ENCODE measurements at regions not wholly inside any gene's neighbourhood (a gene's known extent, or its start where the extent isn't known, plus 50 kb on each side); places are given as distances from the start of the nearest gene placed in this dataset.

DNA sequence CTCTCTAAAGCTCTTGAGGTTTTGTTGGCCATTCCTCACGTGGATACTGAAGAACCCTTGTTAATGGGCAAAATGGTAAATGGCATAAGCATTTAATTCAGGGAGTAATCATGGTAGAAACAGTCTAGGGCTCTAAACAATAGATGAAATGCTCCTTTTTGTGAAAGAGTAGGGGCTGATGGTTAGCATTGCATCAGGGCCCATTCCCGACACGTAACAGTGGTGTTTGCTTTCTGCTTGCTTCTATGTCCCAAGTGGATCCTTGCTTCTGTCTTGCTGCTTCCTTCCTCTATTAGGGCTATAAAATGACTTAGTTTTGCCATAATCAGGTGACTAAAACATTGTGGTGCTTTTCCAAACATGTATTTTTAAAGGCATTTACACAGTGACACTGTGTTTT is 230.9 kb upstream of the AFF2 start:
- TF ChIP-seq, protein P1, sequence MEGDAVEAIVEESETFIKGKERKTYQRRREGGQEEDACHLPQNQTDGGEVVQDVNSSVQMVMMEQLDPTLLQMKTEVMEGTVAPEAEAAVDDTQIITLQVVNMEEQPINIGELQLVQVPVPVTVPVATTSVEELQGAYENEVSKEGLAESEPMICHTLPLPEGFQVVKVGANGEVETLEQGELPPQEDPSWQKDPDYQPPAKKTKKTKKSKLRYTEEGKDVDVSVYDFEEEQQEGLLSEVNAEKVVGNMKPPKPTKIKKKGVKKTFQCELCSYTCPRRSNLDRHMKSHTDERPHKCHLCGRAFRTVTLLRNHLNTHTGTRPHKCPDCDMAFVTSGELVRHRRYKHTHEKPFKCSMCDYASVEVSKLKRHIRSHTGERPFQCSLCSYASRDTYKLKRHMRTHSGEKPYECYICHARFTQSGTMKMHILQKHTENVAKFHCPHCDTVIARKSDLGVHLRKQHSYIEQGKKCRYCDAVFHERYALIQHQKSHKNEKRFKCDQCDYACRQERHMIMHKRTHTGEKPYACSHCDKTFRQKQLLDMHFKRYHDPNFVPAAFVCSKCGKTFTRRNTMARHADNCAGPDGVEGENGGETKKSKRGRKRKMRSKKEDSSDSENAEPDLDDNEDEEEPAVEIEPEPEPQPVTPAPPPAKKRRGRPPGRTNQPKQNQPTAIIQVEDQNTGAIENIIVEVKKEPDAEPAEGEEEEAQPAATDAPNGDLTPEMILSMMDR (IDR thresholded peaks at IDR 0.05) = no peak
- no peak for TF ChIP-seq POLR2AphosphoS5 (IDR thresholded peaks at IDR 0.05)
